H9 (cell line): ENCODE measurements at regions not wholly inside any gene's neighbourhood (a gene's known extent, or its start where the extent isn't known, plus 50 kb on each side); places are given as distances from the start of the nearest gene placed in this dataset.

ENCODE experiments used
- DNase-seq: peaks from one replicate; pipeline ENCODE4 v3.0.0-alpha.2; 2017
- H2AFZ ChIP-seq: one replicate; pipeline ENCODE4 v1.6.1; 2013; ENCODE audit warnings: mild to moderate bottlenecking, low read length, control low read depth, moderate library complexity
- H2AK5ac ChIP-seq: 2 replicates; pipeline ENCODE4 v1.6.1; 2013; ENCODE audit warnings: low read length, control low read depth, mixed read lengths; ENCODE audit not compliant: insufficient read length
- H2BK120ac ChIP-seq: one replicate; pipeline ENCODE4 v1.6.1; 2013; ENCODE audit warnings: low read depth, mild to moderate bottlenecking, low read length, control low read depth, inconsistent platforms; ENCODE audit not compliant: poor library complexity, severe bottlenecking
- H2BK12ac ChIP-seq: 2 replicates; pipeline ENCODE4 v1.6.1; 2013; ENCODE audit warnings: low read length, control low read depth, mixed read lengths, low read depth; ENCODE audit not compliant: insufficient read length
- H2BK15ac ChIP-seq: 2 replicates; pipeline ENCODE4 v1.6.1; 2013; ENCODE audit warnings: low read depth, low read length, control low read depth
- H2BK20ac ChIP-seq: one replicate; pipeline ENCODE4 v1.6.1; 2013; ENCODE audit warnings: low read depth, mild to moderate bottlenecking, low read length, control low read depth, inconsistent platforms; ENCODE audit not compliant: poor library complexity, severe bottlenecking
- H2BK5ac ChIP-seq: 2 replicates; pipeline ENCODE4 v1.6.1; 2013; ENCODE audit warnings: low read length, control low read depth, mixed read lengths; ENCODE audit not compliant: insufficient read length
- H3K14ac ChIP-seq: 2 replicates; pipeline ENCODE4 v1.6.1; 2013; ENCODE audit warnings: low read length, control low read depth; ENCODE audit not compliant: insufficient read depth
- H3K18ac ChIP-seq: 2 replicates; pipeline ENCODE4 v1.6.1; 2013; ENCODE audit warnings: low read depth, mild to moderate bottlenecking, mixed read lengths, low read length, control low read depth; ENCODE audit not compliant: insufficient read length
- H3K23ac ChIP-seq: 2 replicates; pipeline ENCODE4 v1.6.1; 2013; ENCODE audit warnings: low read length, control low read depth, mixed read lengths, low read depth; ENCODE audit not compliant: insufficient read length
- H3K23me2 ChIP-seq: 2 replicates; pipeline ENCODE4 v1.6.1; 2013; ENCODE audit warnings: low read depth, mild to moderate bottlenecking, mixed read lengths, low read length, control low read depth; ENCODE audit not compliant: insufficient read length, poor library complexity, severe bottlenecking
- H3K27ac ChIP-seq: 2 replicates; pipeline ENCODE4 v1.5.1; 2013; ENCODE audit warnings: low read length, control low read depth, mixed read lengths, low read depth; ENCODE audit not compliant: insufficient read length
- H3K27me3 ChIP-seq: 2 replicates; pipeline ENCODE4 v1.6.1; 2013; ENCODE audit warnings: low read length, control low read depth, inconsistent platforms; ENCODE audit not compliant: insufficient read depth
- H3K4ac ChIP-seq: 2 replicates; pipeline ENCODE4 v1.6.1; 2013; ENCODE audit warnings: low read depth, mild to moderate bottlenecking, control low read depth, inconsistent platforms, low read length, moderate library complexity
- H3K4me1 ChIP-seq: 2 replicates; pipeline ENCODE4 v1.6.1; 2013; ENCODE audit warnings: low read length, control low read depth, inconsistent platforms; ENCODE audit not compliant: insufficient read depth
- H3K4me2 ChIP-seq: 2 replicates; pipeline ENCODE4 v1.6.1; 2013; ENCODE audit warnings: low read length, control low read depth, mixed read lengths; ENCODE audit not compliant: insufficient read length, insufficient read depth
- H3K56ac ChIP-seq: 2 replicates; pipeline ENCODE4 v1.6.1; 2013; ENCODE audit warnings: low read depth, mild to moderate bottlenecking, mixed read lengths, low read length, control low read depth; ENCODE audit not compliant: insufficient read length
- H3K79me1 ChIP-seq: 2 replicates; pipeline ENCODE4 v1.6.1; 2013; ENCODE audit warnings: low read depth, mild to moderate bottlenecking, moderate library complexity, low read length, control low read depth, inconsistent platforms; ENCODE audit not compliant: insufficient read depth, poor library complexity, severe bottlenecking
- H3K79me2 ChIP-seq: 2 replicates; pipeline ENCODE4 v1.6.1; 2013; ENCODE audit warnings: low read length, control low read depth, inconsistent platforms; ENCODE audit not compliant: insufficient read depth
- H3K9ac ChIP-seq: 2 replicates; pipeline ENCODE4 v1.6.1; 2013; ENCODE audit warnings: low read length, control low read depth, mixed read lengths; ENCODE audit not compliant: insufficient read length; ENCODE audit errors: extremely low read depth
- H3K9me3 ChIP-seq: one replicate; pipeline ENCODE4 v1.6.1; 2013; ENCODE audit warnings: low read depth, low read length, inconsistent platforms; ENCODE audit not compliant: control insufficient read depth
- H3T11ph ChIP-seq: one replicate; pipeline ENCODE4 v1.6.1; 2013; ENCODE audit warnings: mild to moderate bottlenecking, low read length, control low read depth, inconsistent platforms
- H4K20me1 ChIP-seq: one replicate; pipeline ENCODE4 v1.6.1; 2013; ENCODE audit not compliant: control insufficient read depth, insufficient read length, insufficient read depth
- H4K5ac ChIP-seq: 2 replicates; pipeline ENCODE4 v1.6.1; 2013; ENCODE audit warnings: low read depth, mild to moderate bottlenecking, mixed read lengths, low read length, control low read depth; ENCODE audit not compliant: insufficient read length
- H4K8ac ChIP-seq: replicated peaks from 2 replicates; pipeline ENCODE4 v1.6.1; 2013; ENCODE audit warnings: low read length, control low read depth, mixed read lengths, low read depth; ENCODE audit not compliant: insufficient read length
- H4K91ac ChIP-seq: 2 replicates; pipeline ENCODE4 v1.6.1; 2013; ENCODE audit warnings: low read depth, mild to moderate bottlenecking, moderate library complexity, mixed read lengths, low read length, control low read depth; ENCODE audit not compliant: insufficient read length
- H3K27ac Mint-ChIP-seq, 3 experiments: 2 replicates in 2 of 3; 3 replicates in 1 of 3; pipeline ENCODE4 v1.8.0; 2020 to 2021; ENCODE audit warnings: mixed read lengths in 3 of 3, mild to moderate bottlenecking in 1 of 3, moderate library complexity in 1 of 3
- H3K27me3 Mint-ChIP-seq: 2 replicates; pipeline ENCODE4 v1.8.0; 2021; ENCODE audit warnings: low read depth, mild to moderate bottlenecking, moderate library complexity, mixed read lengths
- H3K36me3 Mint-ChIP-seq, 3 experiments: 2 replicates in 2 of 3; 3 replicates in 1 of 3; pipeline ENCODE4 v1.8.0; 2020 to 2021; ENCODE audit warnings: low read depth in 3 of 3, mixed read lengths in 3 of 3; ENCODE audit not compliant: insufficient read depth in 1 of 3
- H3K4me1 Mint-ChIP-seq, 2 experiments: 2 replicates each; pipeline ENCODE4 v1.8.0; 2020; ENCODE audit warnings: mixed read lengths in 2 of 2
- H3K4me3 Mint-ChIP-seq, 2 experiments: 2 replicates in 1 of 2; 3 replicates in 1 of 2; pipeline ENCODE4 v1.8.0; 2020 to 2021; ENCODE audit warnings: mild to moderate bottlenecking in 2 of 2, mixed read lengths in 2 of 2, moderate library complexity in 1 of 2
- H3K9me3 Mint-ChIP-seq, 2 experiments: 2 replicates in 1 of 2; 3 replicates in 1 of 2; pipeline ENCODE4 v1.8.0; 2020; ENCODE audit warnings: mild to moderate bottlenecking in 2 of 2, mixed read lengths in 2 of 2, moderate library complexity in 1 of 2
- WGBS: extraction: QIAGEN DNeasy Blood & Tissue Kit; methylation state at CpG from one replicate; pipeline ENCODE4 v1.1.7; 2013; ENCODE audit warnings: missing lambda C conversion rate, low lambda C conversion rate, mixed read lengths; ENCODE audit not compliant: insufficient read length; ENCODE audit errors: extremely low coverage; 5-methylcytosine and 5-hydroxymethylcytosine counted together
- TF ChIP-seq, protein P1 (sequence below): fragments of 200-600 bp; sonication (generic); conservative IDR thresholded peaks from 3 replicates; pipeline ENCODE4 v1.8.0; 2021; ENCODE audit warnings: antibody characterized with exemption, mild to moderate bottlenecking

DNA sequence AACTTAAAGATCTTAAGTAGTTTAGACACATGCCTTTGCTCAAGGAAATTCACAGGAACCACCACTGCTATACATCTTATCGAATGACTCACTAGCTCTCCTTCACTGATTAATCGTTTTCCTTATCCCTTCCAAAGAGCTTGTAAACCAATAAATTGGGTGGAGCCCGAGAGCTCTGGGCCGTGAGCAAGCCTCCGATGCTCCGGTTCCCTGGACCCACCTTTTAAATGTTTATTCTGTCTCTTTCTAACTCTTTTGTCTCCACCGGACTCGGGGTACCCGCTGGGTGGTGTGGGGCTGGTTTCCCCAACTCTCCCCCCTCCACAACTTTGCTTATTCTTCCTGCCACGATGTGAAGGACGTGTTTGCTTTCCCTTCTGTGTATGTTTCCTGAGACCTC lies 292.9 kb upstream of the TMEFF2 start:
- H4K8ac ChIP-seq = no peak overlapping the region
- H3K56ac ChIP-seq = no peak overlapping the region
- H3K27me3 ChIP-seq = no peaks in the 10 kb centered on the region
- Mint-ChIP-seq H3K9me3 (peaks cover 3 to 7% of the 10 kb centered on the region in 2 experiments), H3K4me3 (no peak overlapping the region), H3K27ac (no peak overlapping the region), H3K36me3 (peaks cover 0 to 3% (median 1%) of the 10 kb centered on the region in 3 experiments; a peak in 5 of 7 replicates), H3K27me3 (no peaks in the 10 kb centered on the region), H3K4me1 (peaks cover 10 to 13% of the 10 kb centered on the region in 2 experiments)
- H2BK5ac ChIP-seq = no peak overlapping the region
- no peaks in the 10 kb centered on the region for H3K9me3 ChIP-seq
- H2BK15ac ChIP-seq = no peak overlapping the region
- H2BK120ac ChIP-seq = no peak overlapping the region
- H3K27ac ChIP-seq = no peak overlapping the region
- no peaks in the 10 kb centered on the region for H3K79me2 ChIP-seq
- WGBS = no CpG with 5 or more reads among the region's 11 CpGs
- no peak overlapping the region for H2BK20ac ChIP-seq
- H3K18ac ChIP-seq = no peak overlapping the region
- no peak overlapping the region for H2AFZ ChIP-seq
- no peak overlapping the region for H3K4me2 ChIP-seq
- no peak for DNase-seq
- H2BK12ac ChIP-seq = no peak overlapping the region
- H4K5ac ChIP-seq = no peak overlapping the region
- no peak overlapping the region for H4K91ac ChIP-seq
- TF ChIP-seq, protein P1, sequence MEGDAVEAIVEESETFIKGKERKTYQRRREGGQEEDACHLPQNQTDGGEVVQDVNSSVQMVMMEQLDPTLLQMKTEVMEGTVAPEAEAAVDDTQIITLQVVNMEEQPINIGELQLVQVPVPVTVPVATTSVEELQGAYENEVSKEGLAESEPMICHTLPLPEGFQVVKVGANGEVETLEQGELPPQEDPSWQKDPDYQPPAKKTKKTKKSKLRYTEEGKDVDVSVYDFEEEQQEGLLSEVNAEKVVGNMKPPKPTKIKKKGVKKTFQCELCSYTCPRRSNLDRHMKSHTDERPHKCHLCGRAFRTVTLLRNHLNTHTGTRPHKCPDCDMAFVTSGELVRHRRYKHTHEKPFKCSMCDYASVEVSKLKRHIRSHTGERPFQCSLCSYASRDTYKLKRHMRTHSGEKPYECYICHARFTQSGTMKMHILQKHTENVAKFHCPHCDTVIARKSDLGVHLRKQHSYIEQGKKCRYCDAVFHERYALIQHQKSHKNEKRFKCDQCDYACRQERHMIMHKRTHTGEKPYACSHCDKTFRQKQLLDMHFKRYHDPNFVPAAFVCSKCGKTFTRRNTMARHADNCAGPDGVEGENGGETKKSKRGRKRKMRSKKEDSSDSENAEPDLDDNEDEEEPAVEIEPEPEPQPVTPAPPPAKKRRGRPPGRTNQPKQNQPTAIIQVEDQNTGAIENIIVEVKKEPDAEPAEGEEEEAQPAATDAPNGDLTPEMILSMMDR = no peak
- no peak overlapping the region for H3K4ac ChIP-seq
- no peak overlapping the region for H3K9ac ChIP-seq
- no peak overlapping the region for H2AK5ac ChIP-seq
- no peak overlapping the region for H3K23ac ChIP-seq
- H3K14ac ChIP-seq = no peak overlapping the region
- H3K4me1 ChIP-seq = peaks cover 3% of the 10 kb centered on the region; the same call in 1 of the 2 replicates
- no peaks in the 10 kb centered on the region for H4K20me1 ChIP-seq
- H3T11ph ChIP-seq = no peak overlapping the region
- H3K79me1 ChIP-seq = no peaks in the 10 kb centered on the region
- H3K23me2 ChIP-seq = no peaks in the 10 kb centered on the region
